C4-2B (cell line): ENCODE measurements at regions not wholly inside any gene's neighbourhood (a gene's known extent, or its start where the extent isn't known, plus 50 kb on each side); places are given as distances from the start of the nearest gene placed in this dataset.

Experiments used
- CTCF ChIP-seq: fragments of 450-650 bp; conservative IDR thresholded peaks from 2 replicates; pipeline ENCODE4 v1.5.1; 2017; ENCODE audit warnings: mild to moderate bottlenecking
- ZFX ChIP-seq: fragments of 450-650 bp; IDR thresholded peaks from 2 replicates; pipeline ENCODE4 v1.6.1; 2017

- TF ChIP-seq CTCF (no peak), ZFX (no peak)
Measured at GRCh38 chr2:146295080-146295670, 1549.7 kb upstream of the ACVR2A start.
